MM.1S (cell line): ENCODE measurements at regions not wholly inside any gene's neighbourhood (a gene's known extent, or its start where the extent isn't known, plus 50 kb on each side); places are given as distances from the start of the nearest gene placed in this dataset.

Experiments used
- EZH2 ChIP-seq: fragments of 300-600 bp; sonication (generic); optimal IDR thresholded peaks from 2 replicates; pipeline ENCODE3; 2017; ENCODE audit warnings: low read depth, mild to moderate bottlenecking, antibody characterized with exemption, low read length, mixed read lengths
- TF ChIP-seq, protein P1 (sequence below): fragments of 300-600 bp; sonication (generic); IDR thresholded peaks from 2 replicates; pipeline ENCODE4 v1.5.1; 2016; ENCODE audit warnings: antibody characterized with exemption, low read length, mixed read lengths

DNA sequence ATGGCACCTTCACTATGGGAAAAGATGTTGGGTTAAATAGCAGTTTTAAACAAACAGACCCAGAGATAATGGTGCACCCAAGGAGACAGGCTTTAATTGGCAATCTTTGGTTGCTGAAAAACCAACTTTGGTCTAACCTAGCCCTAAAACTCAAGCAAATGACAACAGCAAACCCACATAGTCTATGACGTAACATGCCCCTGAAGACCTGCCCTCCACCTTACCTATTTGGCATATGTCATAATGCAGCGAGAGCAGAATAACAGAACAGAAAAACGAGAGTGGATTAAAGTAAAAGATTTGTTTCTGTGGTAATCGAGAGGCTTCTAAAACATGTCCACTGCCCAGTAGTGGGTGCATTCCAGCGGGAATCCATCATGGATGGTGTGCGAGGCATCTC is 200.7 kb downstream of the DCDC2C start:
- TF ChIP-seq, protein P1, sequence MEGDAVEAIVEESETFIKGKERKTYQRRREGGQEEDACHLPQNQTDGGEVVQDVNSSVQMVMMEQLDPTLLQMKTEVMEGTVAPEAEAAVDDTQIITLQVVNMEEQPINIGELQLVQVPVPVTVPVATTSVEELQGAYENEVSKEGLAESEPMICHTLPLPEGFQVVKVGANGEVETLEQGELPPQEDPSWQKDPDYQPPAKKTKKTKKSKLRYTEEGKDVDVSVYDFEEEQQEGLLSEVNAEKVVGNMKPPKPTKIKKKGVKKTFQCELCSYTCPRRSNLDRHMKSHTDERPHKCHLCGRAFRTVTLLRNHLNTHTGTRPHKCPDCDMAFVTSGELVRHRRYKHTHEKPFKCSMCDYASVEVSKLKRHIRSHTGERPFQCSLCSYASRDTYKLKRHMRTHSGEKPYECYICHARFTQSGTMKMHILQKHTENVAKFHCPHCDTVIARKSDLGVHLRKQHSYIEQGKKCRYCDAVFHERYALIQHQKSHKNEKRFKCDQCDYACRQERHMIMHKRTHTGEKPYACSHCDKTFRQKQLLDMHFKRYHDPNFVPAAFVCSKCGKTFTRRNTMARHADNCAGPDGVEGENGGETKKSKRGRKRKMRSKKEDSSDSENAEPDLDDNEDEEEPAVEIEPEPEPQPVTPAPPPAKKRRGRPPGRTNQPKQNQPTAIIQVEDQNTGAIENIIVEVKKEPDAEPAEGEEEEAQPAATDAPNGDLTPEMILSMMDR = no peak
- TF ChIP-seq EZH2 = no peak
